GM19351 (cell line): ENCODE measurements at regions not wholly inside any gene's neighbourhood (a gene's known extent, or its start where the extent isn't known, plus 50 kb on each side); places are given as distances from the start of the nearest gene placed in this dataset.
"Not testable (repeated sequence)": the region's sequence is repeated elsewhere in the genome, so short reads cannot be mapped to it uniquely, and the experiment has no call there.

Experiments
- ATAC-seq: cut with Tn5 transposase; IDR thresholded peaks from one replicate; pipeline ENCODE4 v1.9.1; 2021; ENCODE audit warnings: mild to moderate bottlenecking, moderate library complexity; ENCODE audit not compliant: unreplicated experiment

DNA sequence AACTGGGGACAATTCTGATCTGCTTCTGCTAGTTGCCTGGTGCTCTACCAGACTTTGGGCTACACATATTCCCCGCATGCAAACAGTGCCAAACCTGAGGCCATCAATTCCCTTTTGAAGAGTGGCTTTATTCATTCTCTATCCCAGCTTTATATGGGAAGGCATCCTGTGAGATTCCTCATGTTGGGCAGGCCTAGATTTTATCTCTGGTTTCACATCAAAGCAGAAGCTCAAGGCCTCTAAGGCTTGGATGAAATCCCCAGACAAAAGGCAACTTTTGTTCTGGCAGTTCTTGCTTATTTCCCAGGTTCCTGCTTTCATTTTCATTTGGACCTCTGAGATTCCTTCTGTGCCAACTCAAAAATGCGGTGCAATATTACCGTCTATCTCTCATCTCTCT, 648.8 kb downstream of the QKI start:
- ATAC-seq: no peak

DNA sequence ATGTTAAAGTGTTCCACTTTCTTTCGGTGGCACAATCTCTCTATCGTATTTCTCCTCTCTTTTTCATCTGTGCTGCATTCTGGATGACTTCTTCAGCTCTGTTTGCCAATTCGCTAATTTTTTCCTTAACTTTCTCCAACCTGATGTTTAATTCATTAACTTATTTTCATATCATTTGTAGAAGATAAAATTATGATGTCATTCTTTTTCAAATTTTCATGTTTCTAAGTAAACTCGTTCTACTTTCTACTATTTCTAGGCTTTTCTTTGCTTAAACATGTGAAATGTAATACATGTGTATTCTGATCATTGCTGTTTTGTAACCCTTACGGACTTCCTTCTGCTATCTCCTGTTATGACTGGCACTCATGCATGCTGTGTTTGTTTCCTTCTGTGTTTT, 648.4 kb downstream of the QKI start:
- ATAC-seq: no peak

DNA sequence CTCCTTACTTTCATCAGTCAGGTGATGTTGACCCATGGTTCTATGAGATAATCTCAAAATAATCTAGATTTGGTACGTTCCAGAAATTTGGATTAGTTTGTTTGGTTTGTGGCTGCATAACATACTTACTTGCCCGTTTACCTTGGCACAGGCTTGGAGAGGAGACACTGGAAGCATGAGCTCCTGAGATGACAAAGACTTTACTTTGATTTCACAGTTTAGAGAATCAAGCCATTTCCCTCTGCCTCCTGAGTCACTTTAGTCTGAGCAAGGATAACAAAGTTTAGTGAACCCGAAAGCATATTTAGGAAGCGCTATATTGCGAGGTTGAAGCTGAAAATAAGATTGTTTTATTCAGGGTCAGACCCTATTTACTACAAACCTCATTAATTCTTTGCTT, 643.4 kb downstream of the QKI start:
- ATAC-seq: no peak

DNA sequence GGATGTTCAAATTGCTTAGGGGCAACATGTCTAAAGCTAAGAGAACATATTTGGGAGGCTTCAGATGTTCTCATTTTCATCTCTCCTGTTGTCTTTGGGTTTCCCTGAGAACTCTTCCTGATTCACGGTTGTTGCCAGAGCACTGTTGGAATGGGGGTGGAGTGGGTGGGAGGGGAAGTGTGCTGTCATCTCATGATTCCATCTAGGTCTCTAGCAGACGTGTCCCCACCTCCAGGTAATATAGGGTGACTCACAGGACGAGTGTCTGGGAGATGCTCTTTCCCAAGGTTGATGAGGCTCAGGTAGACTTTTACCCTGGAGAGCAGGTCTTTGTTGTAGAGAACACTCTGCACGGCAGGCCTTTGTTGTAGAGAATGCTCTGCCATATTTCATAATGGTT, 636.9 kb downstream of the QKI start:
- ATAC-seq: no peak

DNA sequence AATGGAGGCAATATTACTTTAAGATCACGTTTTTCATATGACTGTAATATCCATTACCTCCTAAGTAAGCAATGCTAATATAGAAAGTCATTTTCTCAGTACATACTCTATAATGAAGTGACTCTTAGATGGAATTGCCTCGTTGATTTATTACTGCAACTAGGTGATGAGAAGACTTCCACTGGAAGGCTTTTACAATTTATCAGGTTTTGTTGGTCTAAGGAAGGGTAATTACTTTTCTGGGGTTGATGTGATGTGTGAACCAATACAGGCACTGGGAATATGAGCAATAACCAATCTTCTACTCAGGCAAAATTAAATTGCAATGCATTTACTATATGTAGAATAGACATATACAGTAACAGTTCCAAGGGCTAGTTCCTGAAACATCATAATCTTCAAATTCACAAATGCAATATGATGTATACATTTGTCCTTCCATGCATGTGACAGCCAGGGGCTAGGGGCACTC, 635.0 kb downstream of the QKI start:
- no peak for ATAC-seq

DNA sequence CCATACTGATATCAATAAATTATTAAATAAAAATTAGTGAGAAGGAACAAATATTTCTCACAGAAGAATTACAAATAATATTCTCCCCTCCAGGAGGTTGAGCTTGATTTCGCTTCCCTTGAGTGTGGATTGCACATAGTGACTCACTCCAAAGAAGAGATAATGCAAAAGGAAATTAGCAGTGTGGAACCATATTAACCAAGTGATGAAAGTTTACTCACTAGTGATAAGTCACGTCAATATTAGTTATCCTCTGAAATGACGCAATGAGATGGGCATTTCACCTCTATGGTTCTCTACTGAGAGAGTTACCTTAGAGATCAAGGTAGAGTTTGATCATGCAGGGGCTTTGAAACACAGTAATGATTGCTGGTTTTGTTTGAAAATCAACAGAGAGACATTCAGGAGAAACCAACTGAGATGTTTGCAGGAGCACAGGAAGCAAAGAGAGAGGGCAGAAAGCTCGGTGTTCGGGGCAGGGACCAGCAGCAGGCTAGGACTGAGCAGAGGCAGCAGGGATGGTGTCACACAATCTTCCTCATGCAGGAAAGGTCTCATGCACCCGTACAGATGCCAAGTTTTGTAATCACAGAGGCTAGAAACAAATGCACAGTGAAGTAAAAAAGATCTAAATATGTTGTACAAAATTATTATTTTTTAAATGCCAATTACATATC, 634.5 kb downstream of the QKI start:
- no peak for ATAC-seq

DNA sequence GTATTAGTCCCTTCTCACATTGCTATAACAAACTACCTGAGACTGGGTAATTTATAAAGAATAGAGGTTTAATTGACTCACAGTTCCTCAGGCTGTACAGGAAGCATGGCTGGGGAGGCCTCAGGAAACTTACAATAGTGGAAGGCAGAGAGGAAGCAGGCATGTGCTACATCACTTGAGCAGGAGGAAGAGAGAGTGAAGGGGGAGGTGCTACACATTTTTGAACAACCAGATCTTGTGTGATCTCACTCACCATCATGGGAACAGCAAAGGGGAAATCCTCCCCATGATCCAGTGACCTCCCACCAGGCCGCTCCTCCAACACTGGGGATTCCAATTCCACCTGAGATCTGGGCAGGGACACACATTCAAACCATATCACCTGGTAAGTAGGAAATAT, 630.6 kb downstream of the QKI start:
- ATAC-seq: no peak

DNA sequence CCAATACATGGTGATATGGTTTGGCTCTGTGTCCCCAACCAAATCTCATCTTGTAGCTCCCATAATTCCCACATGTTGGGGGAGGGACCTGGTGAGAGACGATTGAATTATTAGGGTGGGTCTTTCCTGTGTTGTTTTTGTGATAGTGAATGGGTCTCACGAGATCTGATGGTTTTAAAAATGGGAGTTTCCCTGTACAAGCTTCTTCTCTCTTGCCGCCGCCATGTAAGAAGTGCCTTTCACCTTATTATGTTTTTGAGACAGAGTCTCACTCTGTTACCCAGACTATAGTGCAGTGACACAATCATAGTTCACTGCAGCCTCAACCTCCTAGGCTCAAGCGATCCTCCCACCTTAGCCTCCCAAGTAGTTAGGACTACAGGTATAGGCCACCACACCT, 629.1 kb downstream of the QKI start:
- not testable (repeated sequence) for ATAC-seq

DNA sequence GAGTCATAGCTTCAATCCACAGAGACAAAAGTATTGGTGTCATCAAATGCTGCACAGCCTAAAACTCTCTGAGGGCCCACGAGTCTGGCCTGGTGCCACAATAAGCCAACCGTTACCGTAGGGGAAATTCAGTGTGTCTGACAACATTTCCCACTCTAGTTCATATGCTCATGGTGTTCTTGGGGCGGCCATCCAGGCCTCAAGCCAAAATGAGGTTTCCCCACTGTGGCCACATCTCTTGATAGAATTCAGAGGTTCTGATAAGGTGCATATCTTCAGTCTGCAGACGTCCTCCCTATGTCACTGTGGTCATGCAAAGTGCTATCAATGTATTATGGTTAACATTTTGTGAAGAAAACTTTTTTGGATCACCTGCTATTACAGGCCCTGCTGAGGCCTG, 627.7 kb downstream of the QKI start:
- no peak for ATAC-seq

DNA sequence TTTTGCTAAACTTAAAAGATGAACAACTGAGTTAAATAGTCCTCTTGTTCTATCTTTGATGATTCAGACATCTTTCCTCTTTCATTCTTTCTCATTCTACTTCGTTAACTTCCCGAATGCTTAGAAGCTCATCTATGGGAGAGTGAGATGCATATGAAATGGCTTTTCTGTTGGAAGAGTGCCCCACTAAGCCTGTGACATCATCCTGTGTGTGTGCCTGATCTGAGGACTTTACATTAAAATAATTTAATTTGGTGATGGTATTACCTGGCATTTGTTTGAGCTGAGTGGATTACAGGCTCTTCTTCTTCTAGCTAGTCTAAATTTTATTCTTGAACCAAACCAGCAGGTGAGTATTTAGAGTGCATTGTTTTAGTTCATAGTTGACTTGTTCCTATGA, 626.5 kb downstream of the QKI start:
- no peak for ATAC-seq

DNA sequence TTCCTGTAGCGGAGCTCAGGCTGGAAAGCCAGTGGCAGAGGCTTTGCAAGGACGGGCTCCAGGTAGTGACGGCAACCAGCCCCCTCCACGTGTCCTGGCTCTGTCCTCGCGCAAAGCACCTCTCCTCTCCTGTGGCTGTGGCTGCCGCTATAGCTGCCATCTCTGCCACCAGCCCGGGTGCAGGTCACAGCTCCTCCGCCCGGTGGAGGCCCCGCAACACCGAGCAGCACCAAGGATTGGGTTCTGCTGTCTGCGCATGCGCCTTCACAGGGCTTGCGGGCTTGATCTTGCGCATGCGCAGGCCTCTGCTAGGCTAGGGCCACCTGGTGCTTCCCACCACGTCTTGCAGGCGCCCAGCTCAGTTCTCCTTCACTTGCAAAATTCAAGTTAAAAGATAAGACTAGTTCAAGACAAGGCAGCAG, 625.4 kb downstream of the QKI start:
- ATAC-seq: no peak

DNA sequence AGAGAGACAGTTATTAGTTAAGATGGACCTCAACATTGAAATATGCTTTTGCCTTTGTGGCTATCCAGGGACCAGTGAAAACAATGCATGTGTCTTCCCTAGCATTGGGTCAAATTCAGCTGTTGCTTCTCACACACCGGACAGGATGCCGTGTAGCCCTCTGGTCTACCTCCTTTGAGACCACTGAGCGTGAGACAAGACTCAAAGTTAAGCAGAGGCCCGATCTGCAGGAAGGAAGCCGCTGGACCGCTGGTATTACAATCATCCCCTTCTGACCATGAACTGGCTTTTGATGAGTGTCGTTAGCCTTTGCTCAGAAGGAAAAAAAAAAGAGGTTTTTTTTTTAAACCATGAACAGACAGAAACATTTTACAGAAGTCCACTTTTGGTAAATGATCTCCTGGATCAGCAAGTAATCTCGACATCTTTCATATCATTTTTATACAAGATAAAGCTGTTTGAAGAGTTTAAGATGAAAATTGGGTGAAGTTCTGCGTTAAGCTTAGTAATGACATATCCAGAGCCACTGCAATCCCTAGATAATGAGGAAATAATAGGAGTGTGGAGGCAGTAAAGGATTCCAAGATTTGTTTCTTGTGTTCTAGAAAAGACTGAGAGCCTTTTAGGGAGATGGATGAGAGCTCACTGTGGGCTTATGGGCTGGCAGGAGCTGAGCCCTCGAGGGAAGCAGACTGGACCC, 622.8 kb downstream of the QKI start:
- ATAC-seq: no peak

DNA sequence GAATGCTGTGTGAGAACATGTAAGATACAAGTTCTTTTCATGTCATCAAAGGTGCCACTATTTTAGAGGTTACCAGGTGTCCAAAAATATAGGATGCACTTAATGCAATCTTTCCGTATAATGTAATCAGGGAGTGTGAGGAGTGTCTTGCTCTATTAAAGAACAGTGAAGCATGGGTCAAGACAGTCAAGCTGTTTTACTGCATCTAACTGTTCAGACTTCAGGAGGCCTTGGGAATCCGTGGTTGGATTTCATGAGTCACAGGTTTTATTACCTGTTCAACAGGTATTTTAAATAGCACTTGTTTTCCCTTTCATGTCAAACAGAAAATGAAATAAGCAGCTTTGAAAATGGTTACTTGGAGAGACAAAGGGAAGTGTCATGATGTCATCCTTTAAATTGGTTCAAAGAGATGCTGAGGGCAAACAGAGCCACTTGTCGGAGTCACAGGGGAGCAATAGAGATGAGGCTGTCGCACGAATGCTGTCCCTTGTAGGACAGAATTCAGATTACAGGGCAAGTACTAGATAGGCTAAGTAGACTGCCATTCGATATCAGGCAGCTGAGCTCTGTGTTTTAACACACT, 621.5 kb downstream of the QKI start:
- no peak for ATAC-seq

DNA sequence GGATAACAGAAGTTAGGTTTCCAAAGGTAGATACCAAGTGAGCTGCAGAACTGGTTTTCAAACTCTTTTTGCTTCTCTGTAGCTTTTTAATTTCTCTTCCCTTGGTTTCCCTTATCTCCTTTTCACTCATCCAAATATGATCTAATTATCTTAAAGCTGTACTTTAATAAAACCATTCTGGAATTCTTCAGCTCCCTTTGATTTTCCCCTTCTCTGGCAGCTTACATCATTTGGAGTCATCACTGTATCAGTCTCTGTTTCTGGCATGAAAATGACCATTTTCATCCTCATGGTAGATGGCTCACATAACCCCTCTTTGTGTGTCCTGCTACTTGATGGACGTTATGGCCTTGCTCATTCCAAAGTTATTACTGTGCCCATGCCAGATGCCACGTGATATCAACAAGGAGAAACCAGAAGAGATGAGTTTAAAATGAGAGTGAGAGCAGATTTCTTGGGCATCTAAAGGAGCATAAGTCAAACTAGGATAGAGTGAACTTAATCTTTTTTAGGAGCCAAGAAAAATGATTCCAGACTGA, 620.2 kb downstream of the QKI start:
- ATAC-seq: no peak

DNA sequence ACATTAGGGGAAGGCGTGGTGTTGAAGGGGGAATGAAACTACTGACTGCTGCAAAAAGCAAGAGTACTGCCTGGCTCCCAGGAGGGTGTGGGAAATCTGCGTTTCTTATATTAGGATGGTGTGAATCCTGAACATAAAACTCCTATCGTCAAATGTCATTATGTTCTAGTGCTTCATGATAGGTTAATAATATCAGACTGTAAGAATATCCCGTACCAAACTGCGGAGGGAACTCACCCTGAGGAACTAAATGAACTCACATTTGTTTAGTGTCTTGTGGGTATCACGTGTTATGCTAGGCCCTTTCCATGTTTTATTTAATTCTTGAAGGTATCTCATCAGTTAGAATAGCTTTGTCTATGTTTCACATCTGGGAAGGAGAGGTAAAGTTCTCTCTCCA, 610.7 kb downstream of the QKI start:
- no peak for ATAC-seq

DNA sequence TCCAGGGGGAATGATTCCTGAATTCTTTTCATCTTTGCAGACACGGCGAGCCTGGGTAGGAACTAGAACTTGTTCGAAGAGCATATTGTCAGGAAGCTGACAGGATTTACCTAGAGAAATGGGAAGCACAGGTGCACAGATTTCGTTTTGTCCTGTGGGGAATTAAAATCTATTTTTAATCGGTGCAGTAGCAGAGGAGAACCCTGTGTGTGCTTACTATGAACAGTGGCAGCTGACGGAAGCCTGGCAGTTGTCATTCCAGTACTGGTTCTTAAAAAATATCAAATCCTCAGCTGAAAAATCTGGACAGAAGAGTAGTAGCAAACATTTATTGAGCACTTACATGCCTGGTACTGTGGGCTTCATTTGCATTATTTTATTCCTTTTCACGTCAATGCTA, 609.0 kb downstream of the QKI start:
- no peak for ATAC-seq

DNA sequence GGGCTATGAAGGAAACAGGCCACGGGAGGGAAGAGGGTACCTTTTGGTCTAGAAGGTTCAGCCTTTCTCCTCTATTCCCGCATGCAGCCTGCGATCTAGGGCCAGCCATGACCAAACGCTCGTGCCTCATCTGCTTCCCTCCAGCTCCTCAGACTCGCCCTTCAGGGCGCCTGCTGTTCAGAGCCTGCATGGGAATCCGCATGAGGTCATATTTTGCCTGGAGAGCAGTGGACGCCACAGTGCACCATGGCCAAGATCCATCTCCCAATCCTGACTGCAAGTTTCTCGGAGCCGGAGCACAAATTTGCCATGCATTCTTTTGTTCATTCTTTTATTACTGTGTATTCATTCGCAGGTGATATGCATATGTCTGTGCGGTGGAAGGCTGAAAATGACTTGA, 608.1 kb downstream of the QKI start:
- ATAC-seq: no peak

DNA sequence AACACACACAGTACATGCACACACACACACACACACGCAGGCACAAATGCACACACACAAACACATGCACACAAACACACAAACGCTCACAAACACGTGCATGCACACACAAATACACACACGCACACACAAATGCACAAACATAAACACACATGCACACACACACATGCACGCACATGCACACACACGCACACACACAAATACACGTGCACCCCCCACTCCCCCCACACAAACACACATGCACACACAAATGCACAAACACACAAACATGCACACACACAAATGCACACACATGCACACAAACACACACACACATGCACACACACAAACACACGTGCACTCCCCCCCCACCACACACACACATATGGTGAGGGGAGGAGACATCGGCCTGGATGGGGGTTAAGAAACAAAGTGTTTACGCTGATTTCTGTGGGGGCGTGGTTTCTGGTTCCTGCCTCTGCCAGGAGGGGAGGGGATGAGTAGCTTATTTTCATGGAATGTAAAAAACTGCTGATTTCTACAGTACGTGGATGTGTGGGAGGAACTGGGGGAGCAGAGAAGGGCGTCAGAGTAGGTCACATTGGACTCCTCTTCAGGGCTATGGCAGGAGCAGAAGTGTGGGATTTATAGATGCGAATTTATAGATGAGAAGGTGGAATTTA, 607.2 kb downstream of the QKI start:
- no peak for ATAC-seq

DNA sequence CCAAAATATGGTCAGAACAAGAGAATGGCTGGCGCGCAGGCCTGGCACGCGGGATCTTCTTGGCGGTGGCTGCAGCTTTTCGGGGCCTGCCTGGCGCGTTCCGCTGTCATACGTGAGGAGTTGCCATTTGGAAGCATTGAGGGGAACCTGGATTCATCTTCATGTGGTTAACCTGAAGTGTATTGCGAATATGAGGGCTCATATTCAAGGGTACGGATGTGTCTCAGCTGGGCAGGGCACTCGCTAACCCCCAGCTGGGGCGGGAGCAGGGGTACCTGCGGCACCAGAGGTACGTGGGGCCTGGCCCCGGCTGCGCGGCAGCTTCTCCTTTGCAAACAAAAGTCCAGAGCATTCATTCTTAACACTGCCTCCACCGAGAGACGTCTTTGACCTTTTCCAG, 605.6 kb downstream of the QKI start:
- no peak for ATAC-seq

DNA sequence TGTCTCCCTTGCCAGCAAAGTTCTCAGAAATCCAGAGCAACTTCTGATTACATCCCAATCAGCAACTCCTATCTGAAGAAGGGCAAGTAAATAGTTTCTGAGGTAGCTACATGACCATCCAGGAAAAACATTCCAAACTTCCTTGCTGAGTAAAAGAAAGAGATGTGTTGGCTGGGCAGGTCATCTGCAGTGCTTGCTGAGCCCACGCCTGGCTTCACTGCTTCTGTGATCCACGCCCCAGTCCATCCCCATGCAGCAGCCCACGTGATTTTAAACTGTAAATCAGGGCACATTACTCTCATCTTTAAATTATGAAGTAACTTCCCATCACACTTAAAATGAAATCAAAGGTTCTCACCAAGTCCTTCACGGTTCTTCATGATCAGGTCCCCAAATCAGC, 603.6 kb downstream of the QKI start:
- ATAC-seq: no peak

DNA sequence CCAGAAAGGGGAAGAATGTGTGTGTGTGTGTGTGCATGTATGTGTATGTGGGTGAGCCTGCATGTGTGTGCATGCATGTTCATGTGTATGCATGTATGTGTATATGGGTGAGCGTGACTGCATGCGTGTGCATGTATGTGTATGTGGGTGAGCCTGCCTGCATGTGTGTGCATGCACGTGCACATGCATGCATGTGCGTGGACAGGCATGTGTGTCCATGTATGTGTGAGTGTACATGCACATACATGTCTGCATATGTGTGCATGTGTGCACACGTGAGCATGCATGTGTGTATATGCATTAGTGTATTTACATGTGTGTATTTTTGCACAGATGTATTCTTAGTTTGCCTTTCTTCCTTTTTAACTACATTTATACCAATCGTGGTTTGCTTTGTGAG, 601.5 kb downstream of the QKI start:
- ATAC-seq: no peak

DNA sequence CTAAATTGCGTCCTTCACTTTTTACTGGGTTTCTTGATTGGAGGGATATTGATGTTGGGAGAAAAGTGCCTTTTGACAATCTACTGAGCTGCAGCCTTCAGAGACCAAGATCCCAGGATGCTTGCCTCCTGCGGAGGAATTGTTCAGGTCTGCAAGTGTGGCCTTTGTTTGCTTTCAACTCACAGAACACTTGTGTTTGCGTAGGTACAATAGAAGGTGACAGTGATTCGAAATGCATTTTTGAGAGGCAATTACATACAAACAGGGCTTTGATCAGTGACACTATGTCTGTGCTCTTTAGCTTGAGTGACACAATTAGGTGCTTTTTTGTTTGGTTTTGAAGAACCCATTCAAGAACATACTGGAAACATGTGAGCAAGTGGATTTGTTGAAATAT, 600.6 kb downstream of the QKI start:
- ATAC-seq: no peak
